CD4-positive, alpha-beta T cell treated with Interleukin-1 beta for 1 hour (primary cell): ENCODE measurements at regions not wholly inside any gene's neighbourhood (a gene's known extent, or its start where the extent isn't known, plus 50 kb on each side); places are given as distances from the start of the nearest gene placed in this dataset.

ENCODE experiments used
- DNase-seq, 2 donors: peaks; one replicate each; pipeline ENCODE4 v3.0.0-alpha.2; 2020 to 2022

DNA sequence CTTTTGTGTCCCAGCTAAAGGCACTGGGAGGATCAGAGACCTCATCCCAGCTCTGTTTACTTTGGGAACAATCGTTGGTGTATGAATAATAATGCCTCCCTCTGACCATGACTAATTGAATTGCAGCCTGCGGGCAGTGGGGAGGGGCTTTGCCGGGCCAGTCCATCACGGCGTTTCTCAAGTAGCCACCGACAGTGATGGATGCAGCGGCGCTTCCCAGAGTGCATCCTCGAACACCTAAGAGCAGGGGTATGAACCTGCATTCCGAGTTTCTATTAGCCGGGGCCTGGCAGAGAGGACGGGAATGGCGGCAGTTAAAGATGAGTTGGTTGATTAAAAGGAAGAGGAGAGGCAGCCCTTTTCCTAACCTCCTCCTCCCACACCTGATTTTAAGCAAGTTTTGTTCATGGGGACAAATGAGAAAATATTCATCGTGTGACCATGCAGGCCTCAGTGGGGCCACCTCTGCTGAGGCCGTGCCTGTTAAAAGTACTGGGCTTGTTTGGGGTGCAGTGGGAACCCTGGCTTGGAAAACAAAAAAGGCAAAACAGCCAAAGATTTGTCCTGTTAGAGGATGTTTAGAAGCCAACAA lies 154.1 kb downstream of the FOXA2 start:
- DNase-seq = no peak

GRCh38 chr20:22429175-22430153 lies 154.9 kb downstream of the FOXA2 start:
- no peak for DNase-seq

GRCh38 chr20:22428051-22428450 lies 156.3 kb downstream of the FOXA2 start:
- DNase-seq = no peak

DNA sequence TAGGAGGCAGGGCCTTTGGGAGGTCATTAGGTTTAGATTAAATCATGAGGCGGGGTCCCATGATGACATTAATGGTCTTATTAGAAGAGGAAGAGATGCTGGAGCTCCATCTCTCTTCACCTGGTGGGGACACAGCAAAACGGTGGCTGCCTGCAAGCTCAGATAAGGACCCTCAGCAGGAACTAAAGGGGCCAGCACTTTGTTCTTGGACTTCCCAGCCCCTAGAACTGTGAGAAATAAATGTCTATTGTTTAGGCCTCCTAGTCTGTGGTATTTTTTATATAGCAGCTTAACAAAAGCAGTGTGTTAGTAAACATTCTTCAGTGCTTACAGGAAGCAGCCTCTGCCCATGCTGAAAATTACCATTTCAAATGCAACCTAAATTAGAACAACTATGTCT lies 157.6 kb downstream of the FOXA2 start:
- no peak for DNase-seq

DNA sequence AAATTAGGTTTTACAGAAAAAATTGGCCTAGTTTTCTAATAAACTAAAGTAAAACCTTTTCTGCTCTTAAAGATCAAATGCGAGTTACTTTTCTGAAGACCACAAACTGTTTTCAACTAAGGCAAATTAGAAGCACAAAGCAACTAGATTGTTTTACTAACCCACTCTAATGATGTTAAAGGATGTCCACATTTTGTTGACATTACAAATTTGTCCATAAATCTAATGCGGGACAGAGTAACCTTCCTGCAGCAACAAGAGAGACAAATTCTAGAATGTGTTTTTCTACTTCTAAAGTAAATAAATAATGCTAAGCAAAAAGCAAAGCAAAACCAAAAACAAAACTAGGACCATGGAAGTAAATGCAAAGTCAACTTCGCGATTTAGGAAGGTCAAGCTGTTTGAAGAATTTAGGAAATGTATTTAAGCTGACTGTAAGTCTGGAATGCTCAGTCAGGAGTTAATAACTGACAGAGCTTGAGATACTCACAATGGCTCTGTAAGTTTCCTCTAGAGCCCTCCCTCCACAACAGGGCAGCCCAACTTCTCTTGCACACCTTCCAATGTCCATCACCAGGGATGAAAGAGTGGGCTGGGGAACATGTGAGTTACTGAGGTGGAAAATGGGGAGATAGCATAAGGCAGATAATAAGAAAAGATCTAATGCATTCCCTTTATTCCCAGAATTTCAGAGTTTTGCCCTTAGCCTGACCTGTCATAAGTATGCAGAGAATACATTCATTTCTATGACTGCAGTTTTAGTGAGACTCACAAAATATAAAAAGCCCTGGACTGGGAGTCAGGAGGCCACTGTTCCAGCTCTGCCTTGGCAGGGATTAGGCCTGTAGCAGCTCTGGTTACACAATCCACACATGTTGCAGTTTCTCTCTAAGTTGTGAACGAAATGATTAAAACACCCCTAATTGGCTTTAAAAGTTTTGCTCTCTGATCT lies 158.8 kb downstream of the FOXA2 start:
- no peak for DNase-seq

DNA sequence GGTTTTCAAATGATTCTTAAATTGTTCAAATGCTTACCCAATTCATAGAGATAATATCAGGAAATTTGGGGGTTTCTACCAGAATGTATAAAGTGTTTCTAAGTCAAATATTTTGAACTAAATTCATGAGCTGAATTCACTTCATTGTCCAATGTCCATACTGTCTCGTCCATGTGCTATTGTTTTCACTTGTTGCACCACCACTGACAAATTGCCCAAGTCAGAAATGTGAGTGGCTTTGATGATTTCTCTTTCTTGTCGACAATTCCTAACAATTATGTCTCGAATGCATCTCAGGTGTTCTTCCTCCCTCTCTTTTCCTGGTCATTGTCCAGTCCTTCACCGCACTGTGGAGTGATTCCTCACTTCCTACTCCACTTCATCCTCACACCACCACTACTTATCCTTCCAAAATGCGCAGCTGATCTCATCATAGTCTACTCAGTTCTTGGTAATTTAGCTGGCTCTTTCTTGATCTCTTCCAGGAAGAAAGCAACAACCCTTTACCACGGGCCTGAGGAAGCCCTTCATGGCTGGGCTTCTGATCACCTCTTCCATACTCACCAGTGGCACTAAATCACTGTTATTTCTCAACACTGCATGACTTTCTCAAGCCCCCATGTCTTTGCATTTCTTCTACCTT lies 161.1 kb downstream of the FOXA2 start:
- DNase-seq = no peak

GRCh38 chr20:22420116-22420598 lies 164.2 kb downstream of the FOXA2 start:
- no peak for DNase-seq

DNA sequence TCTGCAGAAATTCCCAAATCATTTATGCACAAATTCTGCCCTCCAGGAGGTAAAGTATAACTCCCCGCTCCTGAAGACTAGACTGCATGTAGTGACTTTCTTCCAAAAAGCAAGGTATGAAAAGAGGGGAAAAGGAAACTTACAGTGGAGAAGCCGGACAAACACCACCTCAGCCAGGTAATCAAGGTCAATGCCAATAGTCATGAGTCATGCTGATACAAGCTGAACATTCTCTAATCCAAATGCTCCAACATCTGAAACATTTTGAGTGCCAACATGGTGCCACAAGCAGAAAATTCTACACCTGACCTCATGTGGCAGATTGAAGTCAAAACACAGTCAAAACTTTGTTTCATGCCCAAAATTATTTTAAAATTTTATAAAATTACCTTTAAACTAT lies 165.6 kb downstream of the FOXA2 start:
- DNase-seq = no peak

DNA sequence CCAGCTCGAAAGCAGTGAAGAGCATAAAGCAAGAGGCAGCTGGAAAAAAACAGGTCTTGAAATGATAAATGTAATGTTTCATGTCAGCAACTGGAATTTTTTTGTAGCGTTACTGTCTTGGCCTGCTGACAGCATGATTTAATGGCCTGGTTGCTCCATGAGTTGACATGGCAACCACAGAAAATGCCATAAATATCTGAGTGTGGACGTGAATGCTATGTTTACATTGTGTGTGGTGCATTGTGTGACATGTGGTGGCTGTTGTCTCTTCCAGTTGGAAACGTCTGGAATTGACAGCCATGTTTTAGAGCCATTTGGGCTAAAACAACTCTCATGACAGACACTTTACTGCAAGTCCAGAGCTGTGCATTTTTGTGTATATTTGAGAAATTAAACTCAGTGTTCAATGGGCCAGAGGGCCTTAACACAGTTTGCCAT lies 170.0 kb downstream of the FOXA2 start:
- no peak for DNase-seq

- DNase-seq = no peak
These were observed 171.1 kb downstream of the FOXA2 start for GRCh38 chr20:22412977-22413868.

- DNase-seq = no peak
These were observed 172.5 kb downstream of the FOXA2 start for GRCh38 chr20:22411627-22412450.

DNA sequence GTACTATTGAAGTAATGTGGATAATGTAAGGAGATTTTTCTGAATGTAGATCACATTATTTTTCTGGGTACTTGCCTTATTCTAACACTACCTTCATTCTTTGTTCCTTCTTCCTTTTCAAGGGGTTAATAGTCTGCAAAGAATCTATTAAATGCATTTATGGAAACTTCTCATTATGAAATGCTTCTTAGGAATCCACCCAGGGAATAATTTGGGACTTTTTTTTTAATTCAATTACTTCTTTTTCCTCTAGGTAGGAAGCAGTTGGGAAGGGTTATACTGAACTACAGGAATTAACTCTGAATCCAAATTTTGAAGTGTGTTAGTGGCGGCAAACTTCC lies 173.1 kb downstream of the FOXA2 start:
- no peak for DNase-seq

DNA sequence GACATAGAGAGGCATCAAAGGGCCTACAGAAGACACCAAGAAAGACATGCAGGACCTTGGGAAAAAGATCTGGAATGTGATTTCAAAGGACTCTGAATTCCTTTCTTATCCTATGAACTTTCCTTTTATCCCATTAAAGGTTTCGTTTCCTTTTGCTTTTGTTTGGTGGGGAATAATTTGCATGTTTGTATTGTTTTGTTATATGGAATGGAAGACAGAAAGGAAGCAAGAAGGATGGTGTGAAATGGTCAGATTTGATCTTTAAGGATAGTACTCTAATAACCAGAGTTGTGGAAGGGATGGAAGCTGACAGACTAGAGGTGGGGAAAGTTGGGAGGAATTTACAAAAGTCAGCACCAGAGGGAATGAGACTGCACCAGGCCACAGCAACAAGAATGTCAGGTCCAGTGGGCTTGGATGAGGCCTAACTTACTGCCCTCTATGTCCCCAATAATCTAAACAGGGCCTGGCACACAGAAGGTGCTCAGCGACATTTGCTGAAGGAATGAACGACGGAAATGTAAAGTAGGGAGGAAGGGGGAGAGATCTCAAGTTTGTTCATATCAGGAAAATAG lies 173.7 kb downstream of the FOXA2 start:
- DNase-seq = no peak

- DNase-seq = no peak
These were observed 175.6 kb downstream of the FOXA2 start for GRCh38 chr20:22408521-22409402.

DNA sequence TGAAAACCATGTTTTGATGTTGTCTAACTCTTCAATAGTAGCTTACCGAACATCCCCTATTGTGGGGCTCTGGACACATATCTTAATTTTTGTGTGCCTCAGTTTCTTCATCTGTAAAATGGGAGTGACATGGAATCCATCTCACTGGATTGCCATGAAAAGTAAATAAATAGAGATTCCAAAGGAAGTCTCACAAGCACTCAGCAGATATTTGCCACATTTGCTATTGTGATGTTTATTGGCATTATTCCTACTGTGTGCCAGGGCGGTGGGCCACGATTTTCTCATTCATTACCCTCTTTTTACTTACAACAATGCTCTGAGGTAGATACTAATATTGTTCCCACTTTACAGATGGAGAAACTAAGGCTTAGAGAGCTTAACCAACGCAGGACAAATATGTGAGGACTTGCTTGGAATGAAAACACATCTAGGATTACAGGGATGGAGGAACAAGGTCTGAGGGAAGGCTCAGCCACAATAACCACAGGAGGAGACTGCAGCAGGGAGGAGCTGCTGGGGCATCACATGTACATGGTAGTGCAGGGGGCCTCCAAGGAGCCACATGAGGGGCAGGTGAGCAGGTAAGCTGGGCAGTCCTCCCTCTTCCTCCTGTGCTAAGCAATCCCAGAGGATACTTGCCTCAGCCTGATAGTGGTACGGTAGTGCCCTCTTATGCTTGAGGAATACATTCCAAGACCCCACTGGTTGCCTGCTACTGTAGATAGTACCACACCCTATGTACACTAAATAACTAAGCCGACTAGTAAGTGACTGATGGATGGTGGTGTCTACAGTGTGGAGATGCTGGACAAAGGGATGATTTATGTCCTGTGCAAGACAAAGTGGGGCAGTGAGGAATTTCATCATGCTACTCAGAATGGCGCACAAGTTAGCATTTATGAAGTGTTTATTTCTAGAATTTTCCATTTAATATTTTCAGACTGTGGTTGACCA lies 176.9 kb downstream of the FOXA2 start:
- DNase-seq = no peak

DNA sequence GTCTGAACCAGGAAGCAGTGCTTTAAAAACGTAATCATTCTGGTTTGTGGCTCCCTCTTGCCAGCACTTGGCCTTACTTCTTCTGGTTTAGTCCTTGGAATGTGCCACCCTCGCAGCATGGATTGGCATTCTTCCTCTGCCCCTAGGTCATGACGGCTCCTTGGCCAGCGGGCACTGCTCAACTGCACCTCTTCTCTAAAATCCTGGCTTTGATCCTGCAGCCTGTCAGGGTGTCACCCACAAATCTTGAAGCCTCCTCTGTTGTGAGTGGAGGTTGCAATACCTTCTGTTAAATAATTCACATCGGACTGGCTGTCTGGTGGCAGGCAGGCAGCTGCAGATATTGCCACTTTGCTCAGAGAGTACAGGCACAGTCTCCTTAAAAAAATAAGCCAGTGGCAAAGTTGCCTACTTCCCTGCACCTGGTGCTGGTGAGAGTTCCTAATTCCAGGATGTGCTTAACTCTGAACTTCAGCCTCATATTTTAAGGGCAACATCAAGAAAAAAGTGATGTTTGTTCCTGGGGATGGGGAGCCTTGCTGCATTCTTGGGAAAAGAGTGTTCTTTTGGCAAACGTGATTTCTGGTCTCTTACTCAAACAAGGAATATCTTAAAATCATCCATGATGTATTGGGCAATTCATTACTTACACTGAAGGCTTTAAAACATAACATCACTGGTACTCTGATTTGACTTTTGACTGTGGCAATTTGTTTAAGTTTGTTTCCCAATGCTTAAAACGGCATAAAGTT lies 179.8 kb downstream of the FOXA2 start:
- DNase-seq = no peak
